GM23338 (cell line): ENCODE measurements at regions not wholly inside any gene's neighbourhood (a gene's known extent, or its start where the extent isn't known, plus 50 kb on each side); places are given as distances from the start of the nearest gene placed in this dataset.

Experiments used
- ATAC-seq: fragments of 200-7000 bp; cut with Tn5 transposase; 3 replicates; pipeline ENCODE4 v1.9.1; 2020
- DNase-seq: peaks from one replicate; pipeline ENCODE4 v3.0.0-alpha.2; 2015; ENCODE audit warnings: low spot score
- H2AFZ ChIP-seq: fragments of 200-600 bp; sonication (generic); 2 replicates; pipeline ENCODE4 v1.8.0; 2016; ENCODE audit warnings: antibody characterized with exemption, mild to moderate bottlenecking, moderate library complexity
- H3F3A ChIP-seq: fragments of 200-600 bp; sonication (generic); replicated peaks from 2 replicates; pipeline ENCODE4 v1.8.0; 2017; ENCODE audit warnings: antibody characterized with exemption, mixed run types, low read depth
- H3K27ac ChIP-seq: fragments of 200-600 bp; sonication (generic); 2 replicates; pipeline ENCODE4 v1.6.1; 2016; ENCODE audit warnings: low read depth
- H3K27me3 ChIP-seq: fragments of 200-600 bp; sonication (generic); 2 replicates; pipeline ENCODE4 v1.8.0; 2016; ENCODE audit warnings: mild to moderate bottlenecking, mixed run types, moderate library complexity; ENCODE audit not compliant: insufficient read depth
- H3K36me3 ChIP-seq: fragments of 200-600 bp; sonication (generic); 2 replicates; pipeline ENCODE4 v1.8.0; 2016; ENCODE audit warnings: mild to moderate bottlenecking; ENCODE audit not compliant: insufficient read depth
- H3K4me1 ChIP-seq: fragments of 200-600 bp; sonication (generic); 2 replicates; pipeline ENCODE4 v1.8.0; 2016; ENCODE audit warnings: mild to moderate bottlenecking, moderate library complexity; ENCODE audit not compliant: insufficient read depth
- H3K4me2 ChIP-seq: fragments of 200-600 bp; sonication (generic); 2 replicates; pipeline ENCODE4 v1.7.1; 2017; ENCODE audit warnings: mixed run types
- H3K4me3 ChIP-seq: fragments of 200-600 bp; sonication (generic); 2 replicates; pipeline ENCODE4 v1.6.1; 2016; ENCODE audit warnings: mixed run types
- H3K79me2 ChIP-seq: fragments of 200-600 bp; sonication (generic); replicated peaks from 2 replicates; pipeline ENCODE4 v1.8.0; 2017; ENCODE audit warnings: mild to moderate bottlenecking; ENCODE audit not compliant: insufficient read depth
- H3K9me2 ChIP-seq: fragments of 200-600 bp; sonication (generic); 2 replicates; pipeline ENCODE4 v1.8.0; 2017; ENCODE audit not compliant: insufficient read depth
- H4K20me1 ChIP-seq: fragments of 200-600 bp; sonication (generic); replicated peaks from 2 replicates; pipeline ENCODE4 v1.8.0; 2017; ENCODE audit warnings: mild to moderate bottlenecking; ENCODE audit not compliant: insufficient read depth
- H3K27ac Mint-ChIP-seq: 2 replicates; pipeline ENCODE4 v1.8.0; 2020; ENCODE audit warnings: inconsistent platforms, mild to moderate bottlenecking, moderate library complexity, mixed read lengths
- H3K27me3 Mint-ChIP-seq: 3 replicates; pipeline ENCODE4 v1.8.0; 2022; ENCODE audit warnings: low read depth, mild to moderate bottlenecking, moderate library complexity, mixed read lengths, inconsistent platforms; ENCODE audit not compliant: insufficient read depth, poor library complexity
- H3K36me3 Mint-ChIP-seq: 3 replicates; pipeline ENCODE4 v1.8.0; 2021; ENCODE audit warnings: low read depth, mild to moderate bottlenecking, inconsistent platforms, moderate library complexity, mixed read lengths
- H3K4me1 Mint-ChIP-seq: 3 replicates; pipeline ENCODE4 v1.8.0; 2020; ENCODE audit warnings: mild to moderate bottlenecking, inconsistent platforms, mixed read lengths
- H3K4me3 Mint-ChIP-seq: 3 replicates; pipeline ENCODE4 v1.8.0; 2021; ENCODE audit warnings: moderate library complexity, mild to moderate bottlenecking, inconsistent platforms, mixed read lengths
- H3K9me3 Mint-ChIP-seq: 3 replicates; pipeline ENCODE4 v1.8.0; 2020; ENCODE audit warnings: moderate library complexity, mild to moderate bottlenecking, inconsistent platforms, mixed read lengths
- CREB1 ChIP-seq: fragments of 250-450 bp; sonication (Bioruptor Pico); IDR thresholded peaks from 2 replicates; pipeline ENCODE4 v1.5.0; 2020; ENCODE audit warnings: low read depth, mild to moderate bottlenecking, moderate library complexity
- CTCF ChIP-seq, 2 experiments: fragments of 200-600 bp in 1 of 2; sonication (generic) in 1 of 2; conservative IDR thresholded peaks; 2 replicates each; pipeline versions ENCODE4 v1.5.1 to v1.6.1; 2016 to 2017; ENCODE audit warnings: antibody characterized with exemption in 2 of 2, low read depth in 2 of 2, mild to moderate bottlenecking in 2 of 2, moderate library complexity in 1 of 2
- EZH2 ChIP-seq: fragments of 200-600 bp; sonication (generic); IDR thresholded peaks from one replicate; pipeline ENCODE4 v1.8.0; 2017; ENCODE audit warnings: antibody characterized with exemption, mild to moderate bottlenecking, low read depth; ENCODE audit not compliant: unreplicated experiment
- EZH2phosphoT487 ChIP-seq: fragments of 200-600 bp; sonication (generic); IDR thresholded peaks from one replicate; pipeline ENCODE4 v1.8.1; 2018; ENCODE audit warnings: antibody characterized with exemption; ENCODE audit not compliant: unreplicated experiment
- JUNB ChIP-seq: IDR thresholded peaks from one replicate; pipeline ENCODE4 v1.6.1; 2016; ENCODE audit warnings: antibody characterized with exemption; ENCODE audit not compliant: unreplicated experiment
- NANOG ChIP-seq: IDR thresholded peaks from 2 replicates; pipeline ENCODE4 v1.6.1; 2016; ENCODE audit warnings: antibody characterized with exemption, borderline replicate concordance
- POLR2AphosphoS5 ChIP-seq: IDR thresholded peaks from 2 replicates; pipeline ENCODE4 v1.6.1; 2016; ENCODE audit warnings: antibody characterized with exemption, low read depth
- STAT1 ChIP-seq: IDR thresholded peaks from one replicate; pipeline ENCODE4 v1.6.1; 2016; ENCODE audit warnings: antibody characterized with exemption; ENCODE audit not compliant: unreplicated experiment
- ZNF114 ChIP-seq: fragments of 250-450 bp; sonication (Bioruptor Pico); IDR thresholded peaks from 2 replicates; pipeline ENCODE4 v1.5.0; 2020; ENCODE audit warnings: mild to moderate bottlenecking, moderate library complexity
- ZNF331 ChIP-seq: fragments of 250-450 bp; sonication (Bioruptor Pico); IDR thresholded peaks from 2 replicates; pipeline ENCODE4 v1.5.0; 2020; ENCODE audit warnings: low read depth, mild to moderate bottlenecking, moderate library complexity
- TF ChIP-seq, protein P1 (sequence below): IDR thresholded peaks from one replicate; pipeline ENCODE4 v1.6.1; 2018; ENCODE audit warnings: antibody characterized with exemption; ENCODE audit not compliant: unreplicated experiment
- TF ChIP-seq, protein P2 (sequence below): IDR thresholded peaks from 2 replicates; pipeline ENCODE4 v1.6.1; 2016; ENCODE audit warnings: antibody characterized with exemption
- TF ChIP-seq, protein P3 (sequence below): fragments of 250-450 bp; sonication (Bioruptor Pico); IDR thresholded peaks from 2 replicates; pipeline ENCODE4 v1.5.0; 2020; ENCODE audit warnings: mild to moderate bottlenecking, moderate library complexity

GRCh38 chr7:153838591-153838990 is 213.6 kb upstream of the DPP6 start:
- Mint-ChIP-seq H3K27ac (no peak overlapping the region), H3K4me1 (no peaks in the 10 kb centered on the region), H3K27me3 (no peaks in the 10 kb centered on the region), H3K36me3 (peaks cover 8% of the 10 kb centered on the region; the same call in 1 of the 3 replicates), H3K4me3 (no peak overlapping the region), H3K9me3 (peaks cover 87% of the 10 kb centered on the region)
- no peak overlapping the region for H3K27ac ChIP-seq
- no peak overlapping the region for H3K4me2 ChIP-seq
- H3K36me3 ChIP-seq, result peaks cover 8% of the 10 kb centered on the region
- no peaks in the 10 kb centered on the region for H3F3A ChIP-seq
- H3K27me3 ChIP-seq, result no peaks in the 10 kb centered on the region
- H3K4me3 ChIP-seq, result no peak overlapping the region
- TF ChIP-seq, protein P1, sequence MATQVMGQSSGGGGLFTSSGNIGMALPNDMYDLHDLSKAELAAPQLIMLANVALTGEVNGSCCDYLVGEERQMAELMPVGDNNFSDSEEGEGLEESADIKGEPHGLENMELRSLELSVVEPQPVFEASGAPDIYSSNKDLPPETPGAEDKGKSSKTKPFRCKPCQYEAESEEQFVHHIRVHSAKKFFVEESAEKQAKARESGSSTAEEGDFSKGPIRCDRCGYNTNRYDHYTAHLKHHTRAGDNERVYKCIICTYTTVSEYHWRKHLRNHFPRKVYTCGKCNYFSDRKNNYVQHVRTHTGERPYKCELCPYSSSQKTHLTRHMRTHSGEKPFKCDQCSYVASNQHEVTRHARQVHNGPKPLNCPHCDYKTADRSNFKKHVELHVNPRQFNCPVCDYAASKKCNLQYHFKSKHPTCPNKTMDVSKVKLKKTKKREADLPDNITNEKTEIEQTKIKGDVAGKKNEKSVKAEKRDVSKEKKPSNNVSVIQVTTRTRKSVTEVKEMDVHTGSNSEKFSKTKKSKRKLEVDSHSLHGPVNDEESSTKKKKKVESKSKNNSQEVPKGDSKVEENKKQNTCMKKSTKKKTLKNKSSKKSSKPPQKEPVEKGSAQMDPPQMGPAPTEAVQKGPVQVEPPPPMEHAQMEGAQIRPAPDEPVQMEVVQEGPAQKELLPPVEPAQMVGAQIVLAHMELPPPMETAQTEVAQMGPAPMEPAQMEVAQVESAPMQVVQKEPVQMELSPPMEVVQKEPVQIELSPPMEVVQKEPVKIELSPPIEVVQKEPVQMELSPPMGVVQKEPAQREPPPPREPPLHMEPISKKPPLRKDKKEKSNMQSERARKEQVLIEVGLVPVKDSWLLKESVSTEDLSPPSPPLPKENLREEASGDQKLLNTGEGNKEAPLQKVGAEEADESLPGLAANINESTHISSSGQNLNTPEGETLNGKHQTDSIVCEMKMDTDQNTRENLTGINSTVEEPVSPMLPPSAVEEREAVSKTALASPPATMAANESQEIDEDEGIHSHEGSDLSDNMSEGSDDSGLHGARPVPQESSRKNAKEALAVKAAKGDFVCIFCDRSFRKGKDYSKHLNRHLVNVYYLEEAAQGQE, result no peak
- TF ChIP-seq, protein P2, sequence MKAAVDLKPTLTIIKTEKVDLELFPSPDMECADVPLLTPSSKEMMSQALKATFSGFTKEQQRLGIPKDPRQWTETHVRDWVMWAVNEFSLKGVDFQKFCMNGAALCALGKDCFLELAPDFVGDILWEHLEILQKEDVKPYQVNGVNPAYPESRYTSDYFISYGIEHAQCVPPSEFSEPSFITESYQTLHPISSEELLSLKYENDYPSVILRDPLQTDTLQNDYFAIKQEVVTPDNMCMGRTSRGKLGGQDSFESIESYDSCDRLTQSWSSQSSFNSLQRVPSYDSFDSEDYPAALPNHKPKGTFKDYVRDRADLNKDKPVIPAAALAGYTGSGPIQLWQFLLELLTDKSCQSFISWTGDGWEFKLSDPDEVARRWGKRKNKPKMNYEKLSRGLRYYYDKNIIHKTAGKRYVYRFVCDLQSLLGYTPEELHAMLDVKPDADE, result no peak
- TF ChIP-seq POLR2AphosphoS5 (no peak), CREB1 (no peak), JUNB (no peak), ZNF114 (CRISPR knock-in tag) (no peak), EZH2 (no peak), NANOG (no peak), STAT1 (no peak), CTCF (conservative IDR thresholded peaks at IDR 0.05; ENCODE audit: low read depth in 2 of 2) (no peak), ZNF331 (CRISPR knock-in tag) (no peak), EZH2phosphoT487 (no peak)
- TF ChIP-seq, protein P3, sequence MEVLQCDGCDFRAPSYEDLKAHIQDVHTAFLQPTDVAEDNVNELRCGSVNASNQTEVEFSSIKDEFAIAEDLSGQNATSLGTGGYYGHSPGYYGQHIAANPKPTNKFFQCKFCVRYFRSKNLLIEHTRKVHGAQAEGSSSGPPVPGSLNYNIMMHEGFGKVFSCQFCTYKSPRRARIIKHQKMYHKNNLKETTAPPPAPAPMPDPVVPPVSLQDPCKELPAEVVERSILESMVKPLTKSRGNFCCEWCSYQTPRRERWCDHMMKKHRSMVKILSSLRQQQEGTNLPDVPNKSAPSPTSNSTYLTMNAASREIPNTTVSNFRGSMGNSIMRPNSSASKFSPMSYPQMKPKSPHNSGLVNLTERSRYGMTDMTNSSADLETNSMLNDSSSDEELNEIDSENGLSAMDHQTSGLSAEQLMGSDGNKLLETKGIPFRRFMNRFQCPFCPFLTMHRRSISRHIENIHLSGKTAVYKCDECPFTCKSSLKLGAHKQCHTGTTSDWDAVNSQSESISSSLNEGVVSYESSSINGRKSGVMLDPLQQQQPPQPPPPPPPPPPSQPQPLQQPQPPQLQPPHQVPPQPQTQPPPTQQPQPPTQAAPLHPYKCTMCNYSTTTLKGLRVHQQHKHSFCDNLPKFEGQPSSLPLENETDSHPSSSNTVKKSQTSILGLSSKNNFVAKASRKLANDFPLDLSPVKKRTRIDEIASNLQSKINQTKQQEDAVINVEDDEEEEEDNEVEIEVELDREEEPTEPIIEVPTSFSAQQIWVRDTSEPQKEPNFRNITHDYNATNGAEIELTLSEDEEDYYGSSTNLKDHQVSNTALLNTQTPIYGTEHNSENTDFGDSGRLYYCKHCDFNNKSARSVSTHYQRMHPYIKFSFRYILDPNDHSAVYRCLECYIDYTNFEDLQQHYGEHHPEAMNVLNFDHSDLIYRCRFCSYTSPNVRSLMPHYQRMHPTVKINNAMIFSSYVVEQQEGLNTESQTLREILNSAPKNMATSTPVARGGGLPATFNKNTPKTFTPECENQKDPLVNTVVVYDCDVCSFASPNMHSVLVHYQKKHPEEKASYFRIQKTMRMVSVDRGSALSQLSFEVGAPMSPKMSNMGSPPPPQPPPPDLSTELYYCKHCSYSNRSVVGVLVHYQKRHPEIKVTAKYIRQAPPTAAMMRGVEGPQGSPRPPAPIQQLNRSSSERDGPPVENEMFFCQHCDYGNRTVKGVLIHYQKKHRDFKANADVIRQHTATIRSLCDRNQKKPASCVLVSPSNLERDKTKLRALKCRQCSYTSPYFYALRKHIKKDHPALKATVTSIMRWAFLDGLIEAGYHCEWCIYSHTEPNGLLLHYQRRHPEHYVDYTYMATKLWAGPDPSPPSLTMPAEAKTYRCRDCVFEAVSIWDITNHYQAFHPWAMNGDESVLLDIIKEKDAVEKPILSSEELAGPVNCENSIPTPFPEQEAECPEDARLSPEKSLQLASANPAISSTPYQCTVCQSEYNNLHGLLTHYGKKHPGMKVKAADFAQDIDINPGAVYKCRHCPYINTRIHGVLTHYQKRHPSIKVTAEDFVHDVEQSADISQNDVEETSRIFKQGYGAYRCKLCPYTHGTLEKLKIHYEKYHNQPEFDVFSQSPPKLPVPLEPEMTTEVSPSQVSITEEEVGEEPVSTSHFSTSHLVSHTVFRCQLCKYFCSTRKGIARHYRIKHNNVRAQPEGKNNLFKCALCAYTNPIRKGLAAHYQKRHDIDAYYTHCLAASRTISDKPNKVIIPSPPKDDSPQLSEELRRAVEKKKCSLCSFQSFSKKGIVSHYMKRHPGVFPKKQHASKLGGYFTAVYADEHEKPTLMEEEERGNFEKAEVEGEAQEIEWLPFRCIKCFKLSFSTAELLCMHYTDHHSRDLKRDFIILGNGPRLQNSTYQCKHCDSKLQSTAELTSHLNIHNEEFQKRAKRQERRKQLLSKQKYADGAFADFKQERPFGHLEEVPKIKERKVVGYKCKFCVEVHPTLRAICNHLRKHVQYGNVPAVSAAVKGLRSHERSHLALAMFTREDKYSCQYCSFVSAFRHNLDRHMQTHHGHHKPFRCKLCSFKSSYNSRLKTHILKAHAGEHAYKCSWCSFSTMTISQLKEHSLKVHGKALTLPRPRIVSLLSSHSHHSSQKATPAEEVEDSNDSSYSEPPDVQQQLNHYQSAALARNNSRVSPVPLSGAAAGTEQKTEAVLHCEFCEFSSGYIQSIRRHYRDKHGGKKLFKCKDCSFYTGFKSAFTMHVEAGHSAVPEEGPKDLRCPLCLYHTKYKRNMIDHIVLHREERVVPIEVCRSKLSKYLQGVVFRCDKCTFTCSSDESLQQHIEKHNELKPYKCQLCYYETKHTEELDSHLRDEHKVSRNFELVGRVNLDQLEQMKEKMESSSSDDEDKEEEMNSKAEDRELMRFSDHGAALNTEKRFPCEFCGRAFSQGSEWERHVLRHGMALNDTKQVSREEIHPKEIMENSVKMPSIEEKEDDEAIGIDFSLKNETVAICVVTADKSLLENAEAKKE (CRISPR knock-in tag), result no peak
- no peaks in the 10 kb centered on the region for H4K20me1 ChIP-seq
- no peaks in the 10 kb centered on the region for H3K79me2 ChIP-seq
- H3K9me2 ChIP-seq, result no peaks in the 10 kb centered on the region
- no peak overlapping the region for H2AFZ ChIP-seq
- DNase-seq (no peak), ATAC-seq (no peak)
- H3K4me1 ChIP-seq, result no peaks in the 10 kb centered on the region
